ENCODE measurements at regions not wholly inside any gene's neighbourhood (a gene's known extent, or its start where the extent isn't known, plus 50 kb on each side); places are given as distances from the start of the nearest gene placed in this dataset.

DNA sequence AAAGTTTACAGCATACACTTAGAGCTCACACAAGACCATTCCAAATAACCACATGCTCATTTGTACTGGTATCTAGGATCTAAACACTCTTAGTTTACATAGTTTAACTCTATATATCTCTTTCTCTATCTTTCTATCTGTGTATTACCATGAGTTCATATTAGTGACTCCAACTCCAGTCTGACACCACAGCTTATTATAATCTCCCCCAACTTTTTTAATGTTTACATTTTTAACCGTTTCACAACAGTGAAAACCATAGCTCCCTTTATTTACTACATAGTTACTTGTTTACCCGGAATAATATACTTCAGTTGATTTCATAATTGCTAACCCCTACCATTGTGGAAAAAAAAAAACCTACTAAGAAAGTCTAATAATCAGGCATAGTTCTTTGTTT lies 362.4 kb upstream of the RGS17 start:
- no peak for DNase-seq (ENCODE audit: low spot score)
- no peaks in the 10 kb centered on the region for H3K27me3 ChIP-seq (replicated peaks; ENCODE audit: insufficient read depth)
- TF ChIP-seq POLR2A (IDR thresholded peaks at IDR 0.05) (no peak), CTCF (IDR thresholded peaks at IDR 0.05) (no peak), POLR2AphosphoS5 (IDR thresholded peaks at IDR 0.05) (no peak)
- H3K36me3 ChIP-seq, result no peaks in the 10 kb centered on the region
- H3K4me3 ChIP-seq, result no peak overlapping the region
- intact Hi-C loops (cut with DNase I), result no loop called here
- 57% methylated on average over 2 of the region's 2 CpGs for WGBS
- no peaks in the 10 kb centered on the region for H3K4me1 ChIP-seq (replicated peaks)
- H3K27ac ChIP-seq, result no peak overlapping the region
- no peaks in the 10 kb centered on the region for H3K9me3 ChIP-seq

GRCh38 chr6:153489479-153489878 lies 358.4 kb upstream of the RGS17 start:
- no peaks in the 10 kb centered on the region for H3K9me3 ChIP-seq
- 79% methylated on average over 4 of the region's 4 CpGs for WGBS

GRCh38 chr6:153488267-153488666 lies 357.2 kb upstream of the RGS17 start:
- 94% methylated on average over 1 of the region's 1 CpG for WGBS
- Histone ChIP-seq H3K27ac (no peak overlapping the region), H3K4me3 (no peak overlapping the region), H3K4me1 (replicated peaks) (no peaks in the 10 kb centered on the region), H3K36me3 (no peaks in the 10 kb centered on the region), H3K27me3 (replicated peaks; ENCODE audit: insufficient read depth) (no peaks in the 10 kb centered on the region), H3K9me3 (no peaks in the 10 kb centered on the region)
- TF ChIP-seq CTCF (IDR thresholded peaks at IDR 0.05) (no peak), POLR2AphosphoS5 (IDR thresholded peaks at IDR 0.05) (no peak)
- intact Hi-C loops (cut with DNase I), result no loop called here
- no peak for DNase-seq (ENCODE audit: low spot score)

More at GRCh38 chr6:153489479-153489878, 358.4 kb upstream of the RGS17 start:
- no peak for DNase-seq (ENCODE audit: low spot score)
- Histone ChIP-seq H3K36me3 (no peaks in the 10 kb centered on the region), H3K4me3 (no peak overlapping the region), H3K4me1 (replicated peaks) (no peaks in the 10 kb centered on the region), H3K27ac (no peak overlapping the region), H3K27me3 (replicated peaks; ENCODE audit: insufficient read depth) (no peaks in the 10 kb centered on the region)
- intact Hi-C loops (cut with DNase I), result no loop called here
- no peak for TF ChIP-seq POLR2A (IDR thresholded peaks at IDR 0.05)
- no peak for TF ChIP-seq CTCF (IDR thresholded peaks at IDR 0.05)
- no peak for TF ChIP-seq POLR2AphosphoS5 (IDR thresholded peaks at IDR 0.05)

- no peak overlapping the region for H3K4me3 ChIP-seq
- H3K36me3 ChIP-seq, result no peaks in the 10 kb centered on the region
- intact Hi-C loops (cut with DNase I), result no loop called here
- H3K9me3 ChIP-seq, result no peaks in the 10 kb centered on the region
- WGBS, result 35% methylated on average over 1 of the region's 1 CpG
- no peaks in the 10 kb centered on the region for H3K4me1 ChIP-seq (replicated peaks)
- DNase-seq (ENCODE audit: low spot score), result no peak
- H3K27ac ChIP-seq, result no peak overlapping the region
- TF ChIP-seq CTCF (IDR thresholded peaks at IDR 0.05) (no peak), POLR2AphosphoS5 (IDR thresholded peaks at IDR 0.05) (no peak), POLR2A (IDR thresholded peaks at IDR 0.05) (no peak)
- no peaks in the 10 kb centered on the region for H3K27me3 ChIP-seq (replicated peaks; ENCODE audit: insufficient read depth)
These were observed 354.0 kb upstream of the RGS17 start for GRCh38 chr6:153485072-153485471.

- Histone ChIP-seq H3K27ac (no peak overlapping the region), H3K4me1 (replicated peaks) (no peaks in the 10 kb centered on the region), H3K4me3 (no peak overlapping the region), H3K27me3 (replicated peaks; ENCODE audit: insufficient read depth) (no peaks in the 10 kb centered on the region), H3K9me3 (no peaks in the 10 kb centered on the region), H3K36me3 (no peaks in the 10 kb centered on the region)
- DNase-seq (ENCODE audit: low spot score), result no peak
- intact Hi-C loops (cut with DNase I), result no loop called here
- WGBS, result 82% methylated on average over 1 of the region's 1 CpG
- no peak for TF ChIP-seq CTCF (IDR thresholded peaks at IDR 0.05)
- no peak for TF ChIP-seq POLR2A (IDR thresholded peaks at IDR 0.05)
- no peak for TF ChIP-seq POLR2AphosphoS5 (IDR thresholded peaks at IDR 0.05)
These were observed 353.0 kb upstream of the RGS17 start for GRCh38 chr6:153484056-153484455.

Measured in prostate gland (tissue), 2 donors.